Activated T-cell treated with anti-CD3 and anti-CD28 coated beads for 48 hours (primary cell): ENCODE measurements at regions not wholly inside any gene's neighbourhood (a gene's known extent, or its start where the extent isn't known, plus 50 kb on each side); places are given as distances from the start of the nearest gene placed in this dataset.

Experiments
- DNase-seq: peaks from one replicate; pipeline ENCODE4 v3.0.0-alpha.2; 2020; ENCODE audit warnings: low read depth

DNA sequence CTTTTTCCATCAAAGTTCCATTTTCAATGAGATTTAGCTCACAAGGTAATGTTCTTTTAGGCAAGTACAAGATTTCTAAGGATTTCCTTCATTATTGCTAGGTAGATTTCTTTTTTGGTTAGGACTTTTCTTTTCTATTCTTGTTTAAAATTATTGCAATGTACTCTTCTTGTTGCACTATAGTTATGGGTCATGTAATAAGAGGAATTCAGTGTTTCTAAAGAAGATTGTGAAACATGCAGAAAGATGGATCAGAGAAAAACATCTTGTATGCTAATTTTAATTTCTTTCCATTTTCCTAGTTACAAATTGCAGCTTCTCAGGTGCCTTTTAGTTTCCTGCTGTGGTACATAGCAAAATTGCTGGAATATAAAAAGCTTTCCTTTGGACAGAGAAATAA, 56.1 kb downstream of the BTG1 start:
- no peak for DNase-seq

- no peak for DNase-seq
Observed at GRCh38 chr12:92088805-92089204, 56.8 kb downstream of the BTG1 start.

DNA sequence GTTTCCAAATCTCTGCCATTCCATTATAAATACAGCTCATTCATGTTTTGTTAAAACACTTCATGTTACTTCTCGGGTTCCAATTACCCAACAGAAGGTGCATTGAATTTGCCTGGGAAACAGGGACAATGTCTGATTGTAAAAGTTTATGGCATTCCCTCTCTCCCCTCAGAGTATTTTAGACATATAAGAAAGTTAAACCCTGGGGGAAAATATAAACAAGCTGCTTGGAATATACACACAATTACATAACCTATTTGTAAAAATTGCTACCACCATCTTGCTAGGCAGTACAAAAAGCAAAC, 60.0 kb downstream of the BTG1 start:
- no peak for DNase-seq

- no peak for DNase-seq
Observed at GRCh38 chr12:92085040-92085735, 60.5 kb downstream of the BTG1 start.

- no peak for DNase-seq
Observed at GRCh38 chr12:92080911-92081285, 64.7 kb downstream of the BTG1 start.

DNA sequence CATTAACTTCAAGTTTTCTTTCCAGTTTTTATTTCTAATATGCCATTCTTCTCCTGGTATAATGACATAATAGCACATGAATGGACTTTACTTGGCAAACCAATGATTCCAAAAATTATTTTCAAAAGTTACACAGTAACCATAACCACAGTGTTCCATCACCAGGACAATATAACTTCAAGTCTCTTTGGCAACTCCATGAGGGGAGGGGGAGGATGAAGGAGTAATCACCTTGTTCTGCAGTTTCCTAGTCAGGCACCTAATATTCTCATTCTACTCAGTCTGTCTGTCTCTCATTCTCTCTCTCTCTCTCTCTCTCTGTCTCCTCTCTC, 66.6 kb downstream of the BTG1 start:
- no peak for DNase-seq

DNA sequence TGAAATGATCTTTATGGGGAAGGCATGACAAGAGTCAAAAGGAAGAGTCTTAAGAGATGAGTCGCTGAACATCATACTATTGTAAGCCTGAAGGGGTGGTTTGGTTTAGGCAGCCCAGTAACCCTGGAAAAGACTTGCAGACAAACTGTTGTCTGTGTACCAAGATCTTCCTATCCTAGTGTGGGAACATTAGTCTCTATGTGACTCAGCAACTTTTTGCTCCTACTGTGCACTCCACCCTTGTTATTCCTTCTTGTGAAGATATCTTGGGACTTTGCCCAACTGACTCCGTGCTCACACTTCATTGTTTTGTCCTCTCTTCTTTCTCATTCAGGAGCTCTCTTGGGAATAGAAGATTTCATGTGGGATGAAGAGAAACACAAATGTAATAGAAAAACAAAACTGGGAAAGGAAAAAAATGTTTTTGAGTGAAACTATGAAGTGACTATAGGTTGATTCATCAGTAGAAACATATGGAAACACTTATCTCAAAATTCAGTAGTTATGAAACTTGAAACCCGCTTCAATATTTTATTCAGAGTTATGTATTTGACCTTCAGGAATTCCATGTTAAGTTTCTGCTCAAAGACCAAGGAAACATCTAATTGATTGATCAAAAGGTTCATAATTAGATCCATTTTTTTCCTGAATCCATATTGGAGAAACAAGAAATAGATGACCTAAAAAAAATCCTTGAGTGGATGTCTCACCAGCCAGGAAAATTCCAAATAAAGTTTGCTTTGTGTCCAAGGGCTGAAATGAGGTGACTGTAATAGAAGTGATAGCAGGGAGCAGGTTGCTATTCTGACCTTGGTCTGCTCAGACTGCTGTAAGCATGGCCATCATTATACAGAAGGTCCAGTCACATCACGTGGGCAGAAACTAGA, 67.2 kb downstream of the BTG1 start:
- no peak for DNase-seq

DNA sequence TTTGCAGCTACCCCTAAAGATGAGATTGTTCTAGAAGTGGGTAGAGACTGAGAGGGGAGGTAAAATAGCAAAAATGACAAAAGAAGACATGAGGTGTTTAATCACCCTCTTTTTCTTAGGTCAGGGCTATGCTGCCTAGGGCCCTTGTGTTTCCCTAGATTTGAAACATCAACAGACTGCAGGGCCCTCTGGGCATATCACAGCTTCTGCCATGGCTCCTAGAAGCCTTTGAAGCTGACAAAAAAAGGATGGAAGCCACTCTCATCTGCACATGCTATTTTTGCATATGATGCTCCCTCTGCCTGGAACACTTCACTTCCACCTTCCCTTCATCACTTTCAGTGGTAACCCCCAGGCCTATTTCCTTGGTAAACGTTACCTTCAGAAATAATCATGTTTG, 68.1 kb downstream of the BTG1 start:
- no peak for DNase-seq

DNA sequence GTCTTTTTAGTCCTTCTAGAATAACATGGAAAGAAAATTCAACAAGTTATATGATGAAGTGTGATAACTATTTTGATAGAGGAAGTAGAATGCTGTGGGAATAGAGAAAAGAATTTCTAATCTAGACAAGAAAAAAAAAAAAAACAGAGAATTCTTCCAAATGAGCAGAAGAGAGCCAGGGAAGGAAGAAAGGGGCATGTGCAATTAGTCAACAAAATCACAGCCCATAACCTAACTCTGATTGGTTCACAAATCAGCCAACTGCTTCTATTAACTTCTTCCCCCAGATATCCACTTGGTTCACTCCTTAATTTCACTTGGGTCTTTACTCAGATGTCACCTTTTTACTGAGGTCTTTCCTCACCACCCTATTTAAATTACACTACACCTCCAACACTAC, 69.5 kb downstream of the BTG1 start:
- DNase-seq = no peak

DNA sequence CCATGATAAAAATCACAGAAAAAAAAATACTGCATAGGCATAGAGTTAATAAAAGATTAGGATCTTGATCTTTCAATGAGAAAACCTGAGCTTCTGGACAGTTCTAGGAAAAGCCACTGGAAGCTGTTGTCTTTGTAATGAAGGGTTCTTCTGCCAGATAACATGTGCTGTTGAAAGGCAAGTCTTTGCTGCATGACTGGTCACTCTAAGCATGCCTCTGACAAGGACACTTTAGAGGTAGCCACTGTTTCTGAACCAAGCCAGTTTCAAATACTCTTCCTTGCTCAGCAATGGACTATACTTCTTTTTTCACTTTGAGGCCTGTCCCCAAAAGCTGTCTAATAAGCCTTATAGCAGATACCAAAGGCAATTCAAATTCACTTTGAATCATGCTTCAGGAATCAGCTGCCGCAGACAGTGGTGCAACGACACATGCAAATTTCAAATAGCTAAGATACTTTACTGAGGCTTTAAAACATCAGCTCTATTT, 70.2 kb downstream of the BTG1 start:
- DNase-seq = no peak

GRCh38 chr12:92074889-92075288, 70.8 kb downstream of the BTG1 start:
- DNase-seq = no peak

DNA sequence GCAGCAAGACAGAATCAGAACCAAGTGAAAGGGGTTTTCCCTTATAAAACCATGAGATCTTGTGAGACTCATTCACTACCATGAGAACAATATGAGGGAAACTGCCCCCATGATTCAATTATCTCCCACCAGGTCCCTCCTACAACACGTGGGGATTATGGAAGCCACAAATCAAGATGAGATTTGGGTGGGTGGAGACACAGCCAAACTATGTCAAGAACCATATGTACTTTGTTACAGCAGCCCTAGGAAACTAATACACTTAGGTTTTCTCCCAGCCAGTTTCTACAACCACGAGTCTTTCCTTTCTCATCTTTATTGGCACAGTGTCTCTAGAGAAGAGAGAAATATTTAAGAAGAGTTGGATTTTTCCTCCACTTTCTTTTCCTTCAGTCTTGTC, 72.6 kb downstream of the BTG1 start:
- no peak for DNase-seq

- DNase-seq = no peak
Observed at GRCh38 chr12:92072112-92072511, 73.5 kb downstream of the BTG1 start.

DNA sequence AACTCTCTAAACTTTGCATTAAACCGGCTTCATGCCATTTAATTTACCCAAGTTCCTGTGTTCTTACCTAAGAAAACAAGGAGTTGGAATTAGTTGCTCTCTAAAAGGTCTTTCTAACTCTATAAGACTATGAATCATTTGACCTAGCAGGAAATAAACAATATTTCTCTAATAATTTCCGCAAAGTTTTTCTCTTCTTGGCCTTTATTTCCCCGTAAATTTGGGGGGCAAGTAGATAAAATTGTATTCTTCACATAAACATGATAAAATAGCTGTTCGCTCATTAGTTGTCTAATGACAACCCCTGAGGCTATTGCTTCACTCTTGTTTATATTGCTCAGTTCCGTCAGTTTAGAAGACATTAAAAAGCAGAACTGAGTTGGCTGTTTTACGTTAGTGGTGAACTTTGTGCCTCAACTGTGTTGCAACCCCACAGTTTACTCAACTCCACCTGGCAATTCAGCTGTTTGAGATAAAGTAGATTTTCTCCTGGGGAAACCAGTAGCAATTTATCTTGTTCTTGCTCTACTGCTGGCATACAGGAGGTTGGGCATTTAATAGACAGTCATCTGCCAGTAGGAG, 74.7 kb downstream of the BTG1 start:
- DNase-seq = no peak

DNA sequence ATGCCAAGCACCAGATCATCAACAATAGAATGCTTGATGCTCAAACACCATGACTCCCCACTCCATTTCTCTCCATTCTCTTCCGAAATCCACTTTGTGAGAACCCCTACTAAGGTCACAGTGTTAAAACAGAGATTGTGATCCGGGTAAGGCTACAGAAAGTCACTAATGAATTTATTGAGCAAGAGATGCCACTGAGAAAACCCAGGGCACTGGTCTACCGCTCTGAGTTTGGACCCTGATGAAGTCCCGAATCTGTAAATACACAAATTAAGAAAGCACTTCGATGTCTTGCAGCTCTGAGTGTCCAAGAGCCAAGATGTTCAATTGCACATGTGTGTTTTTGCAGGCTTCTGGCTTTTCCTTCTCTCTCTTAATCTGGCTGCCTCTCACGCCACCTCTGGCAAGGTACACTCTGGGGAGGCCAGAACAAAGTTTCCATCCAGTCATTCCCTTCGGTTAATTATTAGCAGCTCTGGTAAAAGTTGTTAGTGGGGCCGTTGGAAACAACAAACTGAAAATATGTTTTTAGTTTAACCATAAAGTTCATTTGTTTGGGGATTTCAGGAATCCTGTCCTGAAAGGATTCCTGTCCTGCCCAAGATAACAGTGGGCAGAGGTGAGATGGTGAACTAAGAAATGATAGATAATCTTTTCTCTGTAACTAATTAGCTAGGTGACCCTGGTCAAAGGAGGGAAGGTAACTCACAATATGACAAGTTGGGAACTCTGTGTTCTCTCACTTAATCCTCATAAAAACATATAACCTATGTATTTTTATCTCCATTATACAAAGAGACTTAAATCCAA, 75.4 kb downstream of the BTG1 start:
- DNase-seq = no peak

- DNase-seq = no peak
Observed at GRCh38 chr12:92068459-92068858, 77.2 kb downstream of the BTG1 start.

GRCh38 chr12:92065639-92066038, 80.0 kb downstream of the BTG1 start:
- DNase-seq = no peak

- DNase-seq = no peak
Observed at GRCh38 chr12:92065018-92065499, 80.6 kb downstream of the BTG1 start.

DNA sequence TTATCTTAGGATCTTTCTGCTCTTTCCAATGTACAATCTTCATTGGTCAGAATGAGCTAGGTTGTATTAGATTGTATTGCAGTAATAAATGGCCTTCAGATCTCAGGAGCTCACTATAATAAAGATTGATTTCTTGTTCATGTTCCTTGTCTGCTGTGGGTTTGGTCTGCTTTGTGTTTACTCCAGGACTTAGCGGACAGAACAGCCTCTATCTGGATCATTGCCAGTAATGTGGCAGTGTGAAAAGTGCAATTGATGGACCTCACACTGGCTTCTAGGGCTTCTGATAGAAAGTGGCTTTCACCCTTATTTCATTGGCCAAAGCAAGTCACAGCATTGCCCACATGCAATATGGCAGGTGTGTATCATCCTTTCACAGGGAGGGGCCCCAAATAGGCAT, 81.2 kb downstream of the BTG1 start:
- DNase-seq = no peak

GRCh38 chr12:92063641-92064040, 82.0 kb downstream of the BTG1 start:
- no peak for DNase-seq

GRCh38 chr12:92062539-92063493, 82.8 kb downstream of the BTG1 start:
- DNase-seq = no peak
